LNCaP clone FGC (cell line): ENCODE measurements at regions not wholly inside any gene's neighbourhood (a gene's known extent, or its start where the extent isn't known, plus 50 kb on each side); places are given as distances from the start of the nearest gene placed in this dataset.
A peak's percentile ranks its signal among the peaks of the same experiment; 100 is the strongest.

Source experiments
- DNase-seq: peaks from one replicate; pipeline ENCODE4 v3.0.0-alpha.2; 2011; ENCODE audit warnings: low read depth
- H3K4me3 ChIP-seq: 2 replicates; pipeline ENCODE4 v1.5.1; 2011; ENCODE audit warnings: mild to moderate bottlenecking, low read depth, low read length, control low read depth
- CTCF ChIP-seq: IDR thresholded peaks from 2 replicates; pipeline ENCODE4 v1.5.1; 2012; ENCODE audit warnings: mild to moderate bottlenecking; ENCODE audit not compliant: control insufficient read depth, insufficient read depth; ENCODE audit errors: extremely low read depth

GRCh38 chr17:22654447-22654846 is 962.1 kb downstream of the KCNJ18 start:
- TF ChIP-seq CTCF: no peak
- H3K4me3 ChIP-seq: no peak overlapping the region
- no peak for DNase-seq

- TF ChIP-seq CTCF: no peak
- no peak overlapping the region for H3K4me3 ChIP-seq
- DNase-seq: no peak
Measured at GRCh38 chr17:22669721-22670120, 977.4 kb downstream of the KCNJ18 start.

GRCh38 chr17:22671110-22671509 is 978.8 kb downstream of the KCNJ18 start:
- no peak overlapping the region for H3K4me3 ChIP-seq
- TF ChIP-seq CTCF: no peak
- no peak for DNase-seq

GRCh38 chr17:22692066-22692805 is 999.9 kb downstream of the KCNJ18 start:
- no peak overlapping the region for H3K4me3 ChIP-seq
- no peak for DNase-seq
- TF ChIP-seq CTCF: no peak

- no peak overlapping the region for H3K4me3 ChIP-seq
- TF ChIP-seq CTCF: no peak
- no peak for DNase-seq
Measured at GRCh38 chr17:22692806-22693171, 1000.5 kb downstream of the KCNJ18 start.

GRCh38 chr17:22694362-22695227 is 1002.3 kb downstream of the KCNJ18 start:
- peak; percentile 83 for TF ChIP-seq CTCF
- DNase-seq: peak; percentile 7
- H3K4me3 ChIP-seq: peak overlapping the region; percentile 39
